ENCODE measurements at regions not wholly inside any gene's neighbourhood (a gene's known extent, or its start where the extent isn't known, plus 50 kb on each side); places are given as distances from the start of the nearest gene placed in this dataset.

- no peak for DNase-seq (ENCODE audit: insufficient read length, low spot score)
- TF ChIP-seq CTCF (IDR thresholded peaks at IDR 0.05; ENCODE audit: insufficient read depth, missing control alignments), result peak; percentile 25
- FAIRE-seq, result no peak
Observed at GRCh38 chr14:21940887-21941856, 267.6 kb upstream of the OR4E1 start.

- TF ChIP-seq CTCF (IDR thresholded peaks at IDR 0.05; ENCODE audit: insufficient read depth, missing control alignments), result no peak
- FAIRE-seq, result no peak
- no peak for DNase-seq (ENCODE audit: insufficient read length, low spot score)
Observed at GRCh38 chr14:21939836-21940235, 266.2 kb upstream of the OR4E1 start.

GRCh38 chr14:21937996-21938395 lies 264.4 kb upstream of the OR4E1 start:
- DNase-seq (ENCODE audit: insufficient read length, low spot score) (no peak), FAIRE-seq (no peak)
- TF ChIP-seq CTCF (IDR thresholded peaks at IDR 0.05; ENCODE audit: insufficient read depth, missing control alignments), result no peak

- FAIRE-seq (no peak), DNase-seq (ENCODE audit: insufficient read length, low spot score) (no peak)
- TF ChIP-seq CTCF (IDR thresholded peaks at IDR 0.05; ENCODE audit: insufficient read depth, missing control alignments), result no peak
Observed at GRCh38 chr14:21933681-21934080, 260.1 kb upstream of the OR4E1 start.

- DNase-seq (ENCODE audit: insufficient read length, low spot score), result no peak
- FAIRE-seq, result no peak
- TF ChIP-seq CTCF (IDR thresholded peaks at IDR 0.05; ENCODE audit: insufficient read depth, missing control alignments), result no peak
Observed at GRCh38 chr14:21924479-21924878, 250.9 kb upstream of the OR4E1 start.

- no peak for TF ChIP-seq CTCF (IDR thresholded peaks at IDR 0.05; ENCODE audit: insufficient read depth, missing control alignments)
- no peak for DNase-seq (ENCODE audit: insufficient read length, low spot score)
- FAIRE-seq, result no peak
Observed at GRCh38 chr14:21923820-21924219, 250.2 kb upstream of the OR4E1 start.

GRCh38 chr14:21921453-21921852 lies 247.8 kb upstream of the OR4E1 start:
- DNase-seq (ENCODE audit: insufficient read length, low spot score), result no peak
- no peak for FAIRE-seq
- no peak for TF ChIP-seq CTCF (IDR thresholded peaks at IDR 0.05; ENCODE audit: insufficient read depth, missing control alignments)

Data from D721Med (cell line).